ENCODE measurements at regions not wholly inside any gene's neighbourhood (a gene's known extent, or its start where the extent isn't known, plus 50 kb on each side); places are given as distances from the start of the nearest gene placed in this dataset.
"Not testable (repeated sequence)": the region's sequence is repeated elsewhere in the genome, so short reads cannot be mapped to it uniquely, and the experiment has no call there.

- not testable (repeated sequence) for DNase-seq
Measured at GRCh38 chr6:51159260-51159659, 340.6 kb downstream of the TFAP2B start.

DNA sequence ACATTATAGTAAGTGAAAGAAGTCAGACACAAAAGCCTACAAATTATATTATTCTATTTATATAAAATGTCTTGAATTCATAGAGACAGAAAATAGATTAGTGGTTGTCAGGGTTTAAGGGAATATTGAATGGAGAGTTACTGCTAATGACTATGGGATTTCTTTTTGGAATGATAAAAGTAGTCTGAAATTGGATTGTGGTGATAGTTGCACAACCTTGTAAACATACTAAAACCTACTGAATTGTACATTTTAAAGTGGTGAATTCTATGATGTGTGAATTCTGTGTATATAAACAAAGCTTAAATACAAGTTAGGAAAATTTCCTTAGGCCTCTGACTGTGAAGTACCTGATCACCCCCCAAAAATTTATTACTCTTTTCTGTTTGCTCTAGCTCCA lies 343.1 kb downstream of the TFAP2B start:
- no peak for DNase-seq

- DNase-seq: no peak
Measured at GRCh38 chr6:51163843-51164529, 345.3 kb downstream of the TFAP2B start.

DNA sequence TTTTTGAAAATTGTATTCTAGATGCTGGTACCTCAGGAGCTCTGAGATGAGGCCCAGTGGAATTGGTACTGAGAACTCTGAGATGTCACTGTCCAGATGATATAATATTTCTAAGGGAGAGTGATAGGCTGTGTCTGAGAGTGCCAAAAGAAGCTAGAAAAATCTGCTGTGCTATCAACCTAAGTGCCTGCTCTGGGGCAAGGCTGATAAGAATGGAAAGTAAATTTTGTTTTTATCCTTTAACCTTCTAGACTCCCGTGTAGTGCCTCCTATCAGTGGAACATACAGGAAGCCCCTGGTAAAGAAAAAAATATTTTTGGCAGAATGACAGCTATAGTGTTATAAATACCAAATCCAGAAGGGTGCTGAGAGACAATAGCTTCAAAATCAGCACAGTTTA lies 348.2 kb downstream of the TFAP2B start:
- no peak for DNase-seq

DNA sequence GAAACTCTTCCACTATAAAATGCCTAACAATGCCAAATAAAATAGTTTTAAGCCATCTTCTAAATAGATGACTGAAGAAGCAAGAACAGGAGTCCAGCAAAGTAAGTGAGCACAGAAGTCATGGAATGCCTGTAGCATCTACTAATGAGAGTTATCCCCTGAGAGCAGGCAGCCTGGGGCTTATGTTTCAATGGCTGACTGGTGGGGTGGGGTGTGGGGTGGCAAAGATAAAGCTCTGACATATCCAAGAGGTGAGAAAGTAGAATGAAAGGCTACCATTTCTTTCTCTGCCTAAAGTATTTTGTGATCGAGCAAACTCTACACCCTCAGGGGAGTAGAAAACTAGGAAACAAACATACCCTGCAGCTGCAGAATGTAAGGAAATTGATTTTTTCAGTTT lies 348.8 kb downstream of the TFAP2B start:
- no peak for DNase-seq

- no peak for DNase-seq
Measured at GRCh38 chr6:51182827-51183226, 364.2 kb downstream of the TFAP2B start.

DNA sequence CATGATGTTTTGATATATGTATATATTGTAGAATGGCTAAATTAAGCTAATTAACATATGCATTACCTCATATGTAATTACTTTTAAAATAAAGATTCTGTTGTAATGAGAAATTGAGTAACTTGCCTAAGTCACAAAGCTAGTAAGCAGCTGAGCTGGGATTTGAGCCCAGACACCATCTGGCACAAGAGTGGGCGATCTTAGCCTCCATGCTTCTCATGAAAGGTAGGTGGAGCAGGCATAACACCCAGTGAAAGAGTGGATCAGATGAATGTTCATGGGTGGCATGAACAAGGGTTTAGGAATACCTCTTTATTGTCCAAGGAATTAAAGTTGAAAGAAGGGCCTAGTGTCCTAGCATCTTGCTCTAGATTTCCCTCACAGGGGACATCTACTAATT lies 365.4 kb downstream of the TFAP2B start:
- no peak for DNase-seq

- not testable (repeated sequence) for DNase-seq
Measured at GRCh38 chr6:51193163-51193562, 374.5 kb downstream of the TFAP2B start.

DNA sequence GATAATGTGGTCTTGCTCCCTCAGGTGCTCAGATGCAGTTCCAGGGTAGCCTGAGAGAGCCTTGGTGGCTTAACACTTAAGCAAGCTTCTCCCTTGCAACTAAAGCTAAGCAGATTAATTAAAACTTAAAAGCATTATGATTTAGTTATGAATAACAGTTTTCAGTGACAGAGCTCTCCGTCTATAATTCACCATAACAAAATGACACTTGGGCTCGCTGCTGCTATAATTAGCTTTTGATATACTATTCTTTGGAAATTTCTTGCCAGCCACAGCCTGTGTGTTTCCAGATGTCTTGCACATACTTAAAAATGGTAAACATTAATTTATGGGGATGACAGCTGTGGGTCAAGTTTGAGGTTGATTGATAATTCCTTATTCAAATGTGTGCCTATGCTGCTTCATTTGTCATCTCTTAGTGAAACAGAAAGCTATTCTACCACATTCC lies 380.5 kb downstream of the TFAP2B start:
- DNase-seq: no peak

DNA sequence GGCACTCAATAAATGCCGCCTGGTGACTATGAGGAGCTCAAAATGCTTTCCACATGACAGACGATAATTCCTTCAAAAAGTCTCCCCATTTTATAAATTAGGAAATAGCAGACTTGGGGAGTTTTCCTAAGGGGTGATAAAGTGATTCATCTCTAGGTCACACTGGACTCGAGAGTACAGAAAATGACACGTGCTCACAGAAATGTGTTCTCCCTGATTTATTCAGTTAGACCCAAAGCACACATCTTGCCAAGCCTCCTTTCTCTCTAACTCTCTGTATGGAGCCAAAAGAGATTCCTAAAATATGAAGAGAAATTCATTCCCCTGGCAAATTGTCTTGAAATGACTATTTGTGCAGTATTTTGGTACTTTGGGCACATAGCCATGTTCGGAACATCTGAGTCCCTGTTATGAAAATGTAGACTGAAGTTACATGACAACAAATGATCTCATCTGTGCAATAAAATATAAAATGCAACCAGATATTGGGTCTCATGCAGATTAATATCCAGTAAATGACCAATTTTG lies 381.1 kb downstream of the TFAP2B start:
- DNase-seq: no peak

DNA sequence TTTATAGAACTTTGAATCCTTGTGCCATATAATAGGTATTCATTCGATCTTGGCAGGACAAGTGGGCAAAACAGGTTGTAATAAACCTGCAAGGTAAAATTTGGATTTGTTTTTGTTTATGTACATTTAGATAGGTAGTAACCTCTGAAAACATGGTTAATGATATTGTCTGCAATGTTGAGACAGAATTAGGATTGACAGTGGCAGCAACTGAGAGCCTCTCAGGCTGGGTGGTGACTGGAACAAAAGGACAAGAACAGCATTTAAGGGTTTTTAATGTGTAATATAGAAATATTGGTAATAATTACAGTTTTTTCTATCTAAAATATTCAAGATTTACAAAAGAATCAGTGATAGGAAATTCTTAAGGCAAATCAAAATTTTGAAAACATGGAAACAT lies 382.0 kb downstream of the TFAP2B start:
- DNase-seq: no peak

GRCh38 chr6:51202653-51203052 lies 384.0 kb downstream of the TFAP2B start:
- DNase-seq: not testable (repeated sequence)

DNA sequence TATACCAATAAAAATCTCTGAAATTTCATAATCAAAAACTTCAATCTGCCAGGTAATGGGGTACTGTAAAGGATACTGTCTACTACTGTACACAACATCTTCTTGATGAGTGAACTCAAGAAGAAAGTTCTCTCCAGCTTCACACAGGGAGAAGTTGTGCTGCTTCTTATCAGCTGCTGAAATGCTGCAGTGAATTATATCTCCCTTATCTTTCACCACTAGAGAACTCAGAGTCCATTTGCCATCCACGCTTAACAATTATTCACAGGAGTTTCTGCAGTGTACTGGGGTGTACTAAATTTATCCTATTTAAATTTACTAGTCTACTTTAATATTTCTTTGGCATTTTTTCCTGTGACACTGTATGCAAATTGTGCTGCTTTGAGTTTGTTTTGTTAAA lies 384.8 kb downstream of the TFAP2B start:
- DNase-seq: no peak

GRCh38 chr6:51206686-51207085 lies 388.0 kb downstream of the TFAP2B start:
- DNase-seq: not testable (repeated sequence)

DNA sequence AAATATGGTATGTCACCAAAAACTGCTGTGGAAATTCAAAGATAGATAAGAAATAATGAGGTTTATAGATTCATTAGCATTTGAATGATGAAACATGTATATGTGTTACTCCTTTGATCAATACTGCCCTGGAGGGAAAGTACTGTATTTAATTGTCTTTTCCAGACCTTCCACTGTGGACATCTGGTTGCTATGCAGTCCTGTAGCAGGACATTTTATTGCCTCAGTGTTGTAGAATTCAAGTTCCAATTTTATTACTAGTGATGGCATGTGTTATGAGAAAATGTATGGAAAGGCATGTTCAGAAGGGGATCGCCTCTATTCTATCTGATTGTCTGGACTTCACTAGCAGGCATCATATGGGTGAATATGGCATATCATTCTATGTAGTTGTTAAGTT lies 391.0 kb downstream of the TFAP2B start:
- no peak for DNase-seq

DNA sequence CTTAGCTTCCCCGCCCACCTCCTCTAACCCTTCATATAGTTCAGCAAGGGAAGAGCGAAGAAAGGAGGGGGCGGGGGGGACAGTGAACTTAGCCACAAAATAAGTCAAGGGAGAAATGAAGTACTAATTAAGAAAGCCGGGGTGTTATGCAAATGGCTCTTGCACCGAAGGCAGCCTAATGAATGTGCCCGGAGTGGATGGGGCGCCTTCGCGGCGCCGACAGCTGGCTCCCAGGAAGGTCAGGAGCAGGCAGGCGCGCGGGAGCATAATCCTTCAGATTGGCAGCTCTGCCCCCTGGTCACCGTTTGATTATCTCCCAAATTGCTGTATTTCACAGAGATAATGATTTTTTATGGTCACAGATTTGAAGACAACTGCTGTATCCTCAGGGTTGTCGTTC lies 395.1 kb downstream of the TFAP2B start:
- no peak for DNase-seq

- DNase-seq: no peak
Measured at GRCh38 chr6:51214442-51214841, 395.8 kb downstream of the TFAP2B start.

- no peak for DNase-seq
Measured at GRCh38 chr6:51218181-51218580, 399.5 kb downstream of the TFAP2B start.

- DNase-seq: not testable (repeated sequence)
Measured at GRCh38 chr6:51224580-51225240, 406.0 kb downstream of the TFAP2B start.

GRCh38 chr6:51241376-51241775 lies 422.7 kb downstream of the TFAP2B start:
- no peak for DNase-seq

GRCh38 chr6:51249798-51250197 lies 431.1 kb downstream of the TFAP2B start:
- no peak for DNase-seq

DNA sequence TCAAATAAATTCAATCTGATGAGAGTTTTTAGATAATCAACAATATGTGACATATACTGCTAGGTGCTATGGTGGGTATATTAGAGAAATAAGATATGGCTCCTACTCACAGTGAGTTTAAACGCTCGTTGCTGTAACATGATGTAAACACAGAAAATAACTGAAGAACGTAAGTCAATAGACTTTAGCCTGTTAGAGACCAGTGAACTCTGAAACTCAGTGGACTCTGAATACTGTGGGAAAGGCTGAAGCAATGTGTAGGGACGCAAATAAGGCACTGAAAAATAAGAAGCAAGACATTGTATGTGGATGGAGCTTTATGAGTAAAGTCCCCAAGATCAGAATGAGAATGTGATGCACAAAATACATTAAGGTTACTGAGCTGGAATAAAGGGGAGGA lies 431.6 kb downstream of the TFAP2B start:
- DNase-seq: no peak

DNA sequence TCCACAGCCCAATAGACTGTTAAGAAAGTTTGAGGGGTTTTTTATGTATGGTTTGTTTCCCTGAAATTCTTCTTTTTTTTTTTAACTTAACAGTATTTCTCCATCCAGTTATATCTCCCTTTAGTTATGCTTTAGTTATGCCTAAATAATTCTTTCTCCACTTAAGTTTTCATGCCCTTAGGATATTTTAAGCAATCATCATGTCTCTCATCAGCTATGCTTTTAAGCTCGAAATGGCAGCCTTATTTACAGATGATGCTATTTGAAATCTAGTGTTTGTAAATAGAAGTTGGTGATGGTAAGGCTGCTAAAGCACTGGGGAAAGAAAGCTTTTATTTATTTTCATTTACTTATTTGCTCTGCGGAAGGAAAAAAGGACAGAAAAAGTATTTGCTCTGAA lies 439.3 kb downstream of the TFAP2B start:
- no peak for DNase-seq

DNA sequence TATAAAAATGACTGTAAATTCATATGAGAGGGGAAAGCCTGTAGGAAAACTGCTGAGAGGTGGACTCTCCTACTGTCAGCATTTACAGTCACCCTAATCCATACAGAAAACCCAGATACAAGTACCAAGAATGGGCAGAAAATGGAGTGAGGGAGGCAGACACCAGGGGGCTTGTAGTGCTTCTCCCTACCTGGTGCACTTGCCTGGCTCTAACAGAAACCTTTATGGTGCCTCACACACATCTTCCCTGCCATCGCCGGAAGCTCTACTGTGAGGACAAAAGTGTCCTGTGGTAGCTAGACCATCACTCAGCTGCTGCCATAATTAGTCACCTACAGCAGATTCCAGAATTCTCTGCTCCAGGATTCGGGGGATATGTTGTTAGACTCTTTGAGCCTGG lies 441.3 kb downstream of the TFAP2B start:
- no peak for DNase-seq

DNA sequence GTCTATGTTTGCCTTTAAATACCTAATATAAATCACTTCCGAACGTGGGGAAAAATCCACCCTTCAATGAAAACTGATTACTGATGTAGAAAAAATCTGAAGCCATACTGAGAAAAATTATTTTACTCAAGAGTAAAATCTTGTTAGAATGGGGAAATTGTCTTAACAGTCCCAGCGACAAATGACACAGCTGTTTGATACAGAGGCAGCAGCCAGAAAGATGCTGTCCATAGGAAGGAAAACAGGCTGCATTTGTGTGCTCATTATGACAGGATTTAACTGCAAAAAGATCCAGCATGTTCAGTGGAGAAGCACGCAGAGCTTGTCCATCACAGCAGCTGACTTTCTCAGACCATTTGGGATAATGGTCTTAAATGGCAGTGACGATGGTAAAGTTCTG lies 443.0 kb downstream of the TFAP2B start:
- no peak for DNase-seq
